GM19023 (cell line): ENCODE measurements at regions not wholly inside any gene's neighbourhood (a gene's known extent, or its start where the extent isn't known, plus 50 kb on each side); places are given as distances from the start of the nearest gene placed in this dataset.
"Not testable (repeated sequence)": the region's sequence is repeated elsewhere in the genome, so short reads cannot be mapped to it uniquely, and the experiment has no call there.

ENCODE experiments used
- ATAC-seq: cut with Tn5 transposase; IDR thresholded peaks from one replicate; pipeline ENCODE4 v1.9.1; 2021; ENCODE audit warnings: mild to moderate bottlenecking, moderate library complexity; ENCODE audit not compliant: unreplicated experiment

- no peak for ATAC-seq
Observed at GRCh38 chr10:109218207-109218606, 705.1 kb downstream of the XPNPEP1 start.

- ATAC-seq: no peak
Observed at GRCh38 chr10:109215291-109216075, 707.8 kb downstream of the XPNPEP1 start.

GRCh38 chr10:109214891-109215290 lies 708.4 kb downstream of the XPNPEP1 start:
- not testable (repeated sequence) for ATAC-seq

- no peak for ATAC-seq
Observed at GRCh38 chr10:109207361-109207760, 716.0 kb downstream of the XPNPEP1 start.

- ATAC-seq: no peak
Observed at GRCh38 chr10:109205929-109206585, 717.3 kb downstream of the XPNPEP1 start.

GRCh38 chr10:109203646-109204353 lies 719.5 kb downstream of the XPNPEP1 start:
- no peak for ATAC-seq

GRCh38 chr10:109202111-109202510 lies 721.2 kb downstream of the XPNPEP1 start:
- ATAC-seq: no peak

GRCh38 chr10:109200646-109201045 lies 722.7 kb downstream of the XPNPEP1 start:
- ATAC-seq: no peak

GRCh38 chr10:109191823-109192222 lies 731.5 kb downstream of the XPNPEP1 start:
- no peak for ATAC-seq

GRCh38 chr10:109191341-109191740 lies 732.0 kb downstream of the XPNPEP1 start:
- no peak for ATAC-seq

GRCh38 chr10:109187677-109188076 lies 735.6 kb downstream of the XPNPEP1 start:
- no peak for ATAC-seq

- ATAC-seq: no peak
Observed at GRCh38 chr10:109183366-109183765, 739.9 kb downstream of the XPNPEP1 start.

GRCh38 chr10:109178591-109178990 lies 744.7 kb downstream of the XPNPEP1 start:
- ATAC-seq: no peak

- no peak for ATAC-seq
Observed at GRCh38 chr10:109174526-109174925, 748.8 kb downstream of the XPNPEP1 start.

- no peak for ATAC-seq
Observed at GRCh38 chr10:109173937-109174336, 749.4 kb downstream of the XPNPEP1 start.

GRCh38 chr10:109173121-109173520 lies 750.2 kb downstream of the XPNPEP1 start:
- ATAC-seq: no peak

GRCh38 chr10:109166935-109167334 lies 756.4 kb downstream of the XPNPEP1 start:
- ATAC-seq: no peak

GRCh38 chr10:109159351-109159750 lies 764.0 kb downstream of the XPNPEP1 start:
- ATAC-seq: no peak

- no peak for ATAC-seq
Observed at GRCh38 chr10:109156396-109156795, 766.9 kb downstream of the XPNPEP1 start.

- no peak for ATAC-seq
Observed at GRCh38 chr10:109149666-109150350, 773.5 kb downstream of the XPNPEP1 start.

- no peak for ATAC-seq
Observed at GRCh38 chr10:109127363-109127762, 795.9 kb downstream of the XPNPEP1 start.
